NT2/D1 (cell line): ENCODE measurements at regions not wholly inside any gene's neighbourhood (a gene's known extent, or its start where the extent isn't known, plus 50 kb on each side); places are given as distances from the start of the nearest gene placed in this dataset.

Experiments
- SUZ12 ChIP-seq: IDR thresholded peaks from 2 replicates; pipeline ENCODE4 v1.6.1; 2011; ENCODE audit not compliant: insufficient read length, insufficient read depth; ENCODE audit errors: extremely low read depth
- YY1 ChIP-seq: IDR thresholded peaks from 2 replicates; pipeline ENCODE4 v1.6.1; 2011; ENCODE audit not compliant: insufficient read length, insufficient read depth
- ZNF274 ChIP-seq: IDR thresholded peaks from 2 replicates; pipeline ENCODE4 v1.6.1; 2011; ENCODE audit warnings: mild to moderate bottlenecking, low read depth, low read length

- TF ChIP-seq ZNF274: no peak
- no peak for TF ChIP-seq SUZ12
- peak; percentile 33 for TF ChIP-seq YY1
These were observed 248.2 kb downstream of the PARM1 start for GRCh38 chr4:75180790-75181776.
